Tibial nerve (tissue), 4 donors: ENCODE measurements at regions not wholly inside any gene's neighbourhood (a gene's known extent, or its start where the extent isn't known, plus 50 kb on each side); places are given as distances from the start of the nearest gene placed in this dataset.

Experiments used
- DNase-seq, 2 donors: peaks; one replicate each; pipeline ENCODE4 v3.0.0-alpha.2; 2019; ENCODE audit warnings: low spot score in 2 of 2
- H3K27ac ChIP-seq, 4 donors: fragments of 200-600 bp; sonication (generic) in 3 of 4; one replicate each; pipeline ENCODE4 v1.5.1; 2017 to 2019; ENCODE audit warnings: mild to moderate bottlenecking in 1 of 4
- H3K27me3 ChIP-seq, 2 donors: fragments of 200-600 bp; sonication (generic) in 1 of 2; one replicate each; pipeline versions ENCODE4 v1.5.1 to v1.6.0; 2017 to 2019
- H3K36me3 ChIP-seq, 3 donors: fragments of 200-600 bp; sonication (generic); one replicate each; pipeline ENCODE4 v1.5.1; 2018 to 2019
- H3K4me1 ChIP-seq, 4 donors: fragments of 200-600 bp; sonication (generic) in 3 of 4; one replicate each; pipeline ENCODE4 v1.5.1; 2017 to 2019
- H3K4me3 ChIP-seq, 4 donors: fragments of 200-600 bp; sonication (generic) in 3 of 4; one replicate each; pipeline ENCODE4 v1.5.1; 2017 to 2019; ENCODE audit warnings: mild to moderate bottlenecking in 1 of 4, moderate library complexity in 1 of 4
- H3K9me3 ChIP-seq, 4 donors: fragments of 200-600 bp; sonication (generic) in 3 of 4; one replicate each; pipeline ENCODE4 v1.5.1; 2017 to 2019
- CTCF ChIP-seq, 5 experiments: fragments of 200-600 bp in 3 of 5; fragments of 450-650 bp in 2 of 5; sonication (generic) in 3 of 5; IDR thresholded peaks; one replicate each; pipeline ENCODE4 v1.5.1; 2016 to 2019; ENCODE audit warnings: antibody characterized with exemption in 5 of 5, mild to moderate bottlenecking in 3 of 5, moderate library complexity in 2 of 5
- EP300 ChIP-seq, 2 donors: sonication (generic); formaldehyde crosslinking; IDR thresholded peaks; one replicate each; pipeline ENCODE4 v1.6.1; 2017; ENCODE audit warnings: antibody characterized with exemption in 2 of 2, mild to moderate bottlenecking in 1 of 2
- POLR2A ChIP-seq, 2 donors: fragments of 450-650 bp; IDR thresholded peaks; one replicate each; pipeline ENCODE4 v1.6.1; 2017; ENCODE audit warnings: antibody characterized with exemption in 2 of 2, mild to moderate bottlenecking in 2 of 2, moderate library complexity in 2 of 2
- WGBS, 2 donors: methylation state at CpG; one replicate each; pipeline ENCODE4 v1.1.5; 2018; 5-methylcytosine and 5-hydroxymethylcytosine counted together

- no peaks in the 10 kb centered on the region for H3K27me3 ChIP-seq
- no peak overlapping the region for H3K4me3 ChIP-seq
- 0 to 2% methylated on average over 1 of the region's 1 CpG for WGBS, 2 donors
- no peak overlapping the region for H3K27ac ChIP-seq
- H3K36me3 ChIP-seq, result no peaks in the 10 kb centered on the region
- H3K9me3 ChIP-seq, result peaks cover 0 to 7% (median 1%) of the 10 kb centered on the region in 4 donors
- no peaks in the 10 kb centered on the region for H3K4me1 ChIP-seq
- no peak for DNase-seq
- TF ChIP-seq CTCF (IDR thresholded peaks at IDR 0.05) (no peak), POLR2A (IDR thresholded peaks at IDR 0.05) (no peak), EP300 (IDR thresholded peaks at IDR 0.05) (no peak)
Observed at GRCh38 chr2:155944218-155944617, 388.3 kb downstream of the NR4A2 start.

GRCh38 chr2:155930312-155930711 lies 402.2 kb downstream of the NR4A2 start:
- 71 to 76% methylated on average over 1 of the region's 1 CpG for WGBS, 2 donors
- Histone ChIP-seq H3K36me3 (no peaks in the 10 kb centered on the region), H3K4me1 (no peaks in the 10 kb centered on the region), H3K4me3 (no peak overlapping the region), H3K27ac (no peak overlapping the region), H3K27me3 (no peaks in the 10 kb centered on the region), H3K9me3 (peaks cover 0 to 16% (median 0%) of the 10 kb centered on the region in 4 donors)
- TF ChIP-seq POLR2A (IDR thresholded peaks at IDR 0.05) (no peak), CTCF (IDR thresholded peaks at IDR 0.05) (no peak), EP300 (IDR thresholded peaks at IDR 0.05) (no peak)
- no peak for DNase-seq

GRCh38 chr2:155917380-155917779 lies 415.1 kb downstream of the NR4A2 start:
- no peaks in the 10 kb centered on the region for H3K9me3 ChIP-seq
- H3K27me3 ChIP-seq, result no peaks in the 10 kb centered on the region
- 81 to 86% methylated on average over 1 of the region's 1 CpG for WGBS, 2 donors
- no peaks in the 10 kb centered on the region for H3K36me3 ChIP-seq
- no peak overlapping the region for H3K27ac ChIP-seq
- no peaks in the 10 kb centered on the region for H3K4me1 ChIP-seq
- DNase-seq, result no peak
- TF ChIP-seq POLR2A (IDR thresholded peaks at IDR 0.05) (no peak), EP300 (IDR thresholded peaks at IDR 0.05) (no peak), CTCF (IDR thresholded peaks at IDR 0.05) (no peak)
- H3K4me3 ChIP-seq, result no peak overlapping the region

GRCh38 chr2:155913356-155913755 lies 419.2 kb downstream of the NR4A2 start:
- Histone ChIP-seq H3K27ac (no peak overlapping the region), H3K4me1 (no peaks in the 10 kb centered on the region), H3K4me3 (no peak overlapping the region), H3K9me3 (no peaks in the 10 kb centered on the region), H3K27me3 (no peaks in the 10 kb centered on the region), H3K36me3 (no peaks in the 10 kb centered on the region)
- no peak for DNase-seq
- no peak for TF ChIP-seq CTCF (IDR thresholded peaks at IDR 0.05)
- TF ChIP-seq POLR2A (IDR thresholded peaks at IDR 0.05), result no peak

- Histone ChIP-seq H3K27ac (no peak overlapping the region), H3K4me1 (no peaks in the 10 kb centered on the region), H3K4me3 (no peak overlapping the region), H3K36me3 (no peaks in the 10 kb centered on the region), H3K9me3 (no peaks in the 10 kb centered on the region), H3K27me3 (no peaks in the 10 kb centered on the region)
- no peak for DNase-seq
- TF ChIP-seq CTCF (IDR thresholded peaks at IDR 0.05), result no peak
- no peak for TF ChIP-seq EP300 (IDR thresholded peaks at IDR 0.05)
- no peak for TF ChIP-seq POLR2A (IDR thresholded peaks at IDR 0.05)
- WGBS, 2 donors, result 91% methylated on average over 1 of the region's 1 CpG
Observed at GRCh38 chr2:155908567-155908966, 424.0 kb downstream of the NR4A2 start.
